SK-N-SH (cell line): ENCODE measurements at regions not wholly inside any gene's neighbourhood (a gene's known extent, or its start where the extent isn't known, plus 50 kb on each side); places are given as distances from the start of the nearest gene placed in this dataset.

Experiments
- CTCF ChIA-PET: fragments of 300-600, 350-600 bp; formaldehyde crosslinking; extraction: SDS; loops from one replicate; lab custom pipeline; 2021; lab: Yijun Ruan, JAX
- POLR2A ChIA-PET: fragments of 350-600 bp; sonication (Branson Sonifier 250); formaldehyde crosslinking; extraction: SDS; loops from one replicate; lab custom pipeline; 2020; ENCODE audit warnings: antibody characterized with exemption, inconsistent platforms; lab: Yijun Ruan, JAX
- DNase-seq: peaks from one replicate; pipeline ENCODE4 v3.0.0; 2012
- H2AFZ ChIP-seq: fragments of 200-600 bp; sonication (generic); 2 replicates; pipeline ENCODE4 v1.8.1; 2016; ENCODE audit warnings: antibody characterized with exemption, mild to moderate bottlenecking, low read depth
- H3F3A ChIP-seq: fragments of 200-600 bp; sonication (generic); replicated peaks from 2 replicates; pipeline ENCODE3; 2016; ENCODE audit warnings: antibody characterized with exemption, mild to moderate bottlenecking; ENCODE audit not compliant: insufficient read depth
- H3K27ac ChIP-seq, 2 experiments: fragments of 200-500 bp in 1 of 2; fragments of 200-600 bp in 1 of 2; sonication (Bioruptor generic) in 1 of 2; sonication (generic), shearing (Covaris generic) in 1 of 2; 2 replicates each; pipeline versions ENCODE4 v1.5.1 to v1.6.1; 2014 to 2016; ENCODE audit warnings: low read depth in 2 of 2, inconsistent platforms in 1 of 2, low read length in 1 of 2, mild to moderate bottlenecking in 1 of 2, mixed read lengths in 1 of 2
- H3K27me3 ChIP-seq: fragments of 200-600 bp; sonication (generic), shearing (Covaris generic); 2 replicates; pipeline ENCODE4 v1.6.1; 2016; ENCODE audit warnings: mixed run types; ENCODE audit not compliant: insufficient read depth
- H3K36me3 ChIP-seq, 2 experiments: fragments of 200-500 bp in 1 of 2; fragments of 200-600 bp in 1 of 2; sonication (Bioruptor generic) in 1 of 2; sonication (generic) in 1 of 2; replicated peaks in 1 of 2; 2 replicates each; pipeline versions ENCODE3 to v1.5.1; 2014 to 2016; ENCODE audit warnings: low read length in 1 of 2, mild to moderate bottlenecking in 1 of 2; ENCODE audit not compliant: insufficient read depth in 2 of 2, control insufficient read depth in 1 of 2
- H3K4me1 ChIP-seq, 2 experiments: fragments of 200-500 bp in 1 of 2; fragments of 200-600 bp in 1 of 2; sonication (Bioruptor generic) in 1 of 2; sonication (generic), shearing (Covaris generic) in 1 of 2; 2 replicates each; pipeline versions ENCODE4 v1.5.1 to v1.6.1; 2014 to 2016; ENCODE audit warnings: low read depth in 1 of 2, low read length in 1 of 2, mixed run types in 1 of 2; ENCODE audit not compliant: insufficient read depth in 2 of 2, control insufficient read depth in 1 of 2
- H3K4me2 ChIP-seq: fragments of 200-600 bp; sonication (generic), shearing (Covaris generic); 2 replicates; pipeline ENCODE4 v1.6.1; 2017; ENCODE audit warnings: mixed run types
- H3K4me3 ChIP-seq, 2 experiments: fragments of 200-500 bp in 1 of 2; fragments of 200-600 bp in 1 of 2; sonication (Bioruptor generic) in 1 of 2; sonication (generic), shearing (Covaris generic) in 1 of 2; 2 replicates each; pipeline versions ENCODE4 v1.5.1 to v1.8.1; 2014 to 2016; ENCODE audit warnings: low read depth in 2 of 2, inconsistent platforms in 1 of 2, low read length in 1 of 2, mild to moderate bottlenecking in 1 of 2, mixed read lengths in 1 of 2, moderate library complexity in 1 of 2
- H3K79me2 ChIP-seq: fragments of 200-600 bp; sonication (generic); 2 replicates; pipeline ENCODE4 v1.8.1; 2017; ENCODE audit warnings: mild to moderate bottlenecking; ENCODE audit not compliant: insufficient read depth
- H3K9ac ChIP-seq: fragments of 200-600 bp; sonication (generic); 2 replicates; pipeline ENCODE4 v1.6.1; 2017; ENCODE audit warnings: mixed run types
- H3K9me2 ChIP-seq: fragments of 200-600 bp; sonication (generic); 2 replicates; pipeline ENCODE4 v1.6.1; 2017; ENCODE audit warnings: mixed run types
- H3K9me3 ChIP-seq: fragments of 200-600 bp; sonication (generic); 2 replicates; pipeline ENCODE4 v1.6.1; 2017; ENCODE audit warnings: mixed run types, mild to moderate bottlenecking, moderate library complexity
- H4K20me1 ChIP-seq: fragments of 200-600 bp; sonication (generic); 2 replicates; pipeline ENCODE4 v1.6.1; 2017; ENCODE audit warnings: mild to moderate bottlenecking, mixed run types; ENCODE audit not compliant: insufficient read depth
- EP300 ChIP-seq, 2 experiments: IDR thresholded peaks; 2 replicates each; pipeline versions ENCODE4 v1.4.0 to v1.6.1; 2012; ENCODE audit warnings: borderline replicate concordance in 1 of 2, low read depth in 1 of 2, low read length in 1 of 2
- EZH2phosphoT487 ChIP-seq: fragments of 200-600 bp; sonication (generic); IDR thresholded peaks from 2 replicates; pipeline ENCODE4 v1.6.1; 2017; ENCODE audit warnings: low read depth, mixed run types, mild to moderate bottlenecking, antibody characterized with exemption, moderate library complexity, borderline replicate concordance
- FOSL2 ChIP-seq: IDR thresholded peaks from 2 replicates; pipeline ENCODE4 v1.4.0; 2012; ENCODE audit warnings: low read depth, mild to moderate bottlenecking, moderate library complexity, borderline replicate concordance
- FOXM1 ChIP-seq: IDR thresholded peaks from 2 replicates; pipeline ENCODE4 v1.4.0; 2012; ENCODE audit warnings: low read depth, mild to moderate bottlenecking
- GABPA ChIP-seq: IDR thresholded peaks from 2 replicates; pipeline ENCODE4 v1.4.0; 2012; ENCODE audit warnings: low read depth, mild to moderate bottlenecking
- GATA2 ChIP-seq: sonication (generic); formaldehyde crosslinking; IDR thresholded peaks from 2 replicates; pipeline ENCODE4 v1.5.0; 2020; ENCODE audit warnings: mild to moderate bottlenecking, missing genetic modification reagents
- MEF2A ChIP-seq: IDR thresholded peaks from 2 replicates; pipeline ENCODE4 v1.4.0; 2012; ENCODE audit warnings: low read depth, borderline replicate concordance
- MXI1 ChIP-seq: IDR thresholded peaks from 2 replicates; pipeline ENCODE4 v1.6.1; 2012; ENCODE audit warnings: mild to moderate bottlenecking, low read depth, low read length, improper control_type of control experiment
- NFIC ChIP-seq: IDR thresholded peaks from 2 replicates; pipeline ENCODE4 v1.4.0; 2012; ENCODE audit warnings: borderline replicate concordance
- NRF1 ChIP-seq: IDR thresholded peaks from 2 replicates; pipeline ENCODE4 v1.6.1; 2012; ENCODE audit warnings: low read depth, mild to moderate bottlenecking, low read length
- POLR2AphosphoS5 ChIP-seq: IDR thresholded peaks from 2 replicates; pipeline ENCODE4 v1.6.1; 2012; ENCODE audit warnings: low read depth, low read length
- RAD21 ChIP-seq: IDR thresholded peaks from 2 replicates; pipeline ENCODE4 v1.6.1; 2012; ENCODE audit warnings: mild to moderate bottlenecking, low read length
- RCOR1 ChIP-seq: fragments of 150-350 bp; IDR thresholded peaks from 2 replicates; pipeline ENCODE4 v1.6.1; 2017; ENCODE audit warnings: antibody characterized with exemption, low read length
- RFX5 ChIP-seq: IDR thresholded peaks from 2 replicates; pipeline ENCODE4 v1.6.1; 2012; ENCODE audit warnings: mild to moderate bottlenecking, improper control_type of control experiment, low read length
- RXRA ChIP-seq: IDR thresholded peaks from 2 replicates; pipeline ENCODE4 v1.4.0; 2012; ENCODE audit warnings: low read depth, mild to moderate bottlenecking, borderline replicate concordance
- TCF12 ChIP-seq: IDR thresholded peaks from 2 replicates; pipeline ENCODE4 v1.4.0; 2012
- TEAD4 ChIP-seq: IDR thresholded peaks from 2 replicates; pipeline ENCODE4 v1.4.0; 2012; ENCODE audit warnings: mild to moderate bottlenecking, borderline replicate concordance; ENCODE audit not compliant: insufficient read depth
- YY1 ChIP-seq: IDR thresholded peaks from 2 replicates; pipeline ENCODE4 v1.4.0; 2012; ENCODE audit warnings: low read depth, mild to moderate bottlenecking
- WGBS: methylation state at CpG from one replicate; pipeline ENCODE4 v1.1.6; 2017; ENCODE audit warnings: low lambda C conversion rate; 5-methylcytosine and 5-hydroxymethylcytosine counted together
- TF ChIP-seq, protein P1 (sequence below): IDR thresholded peaks from 2 replicates; pipeline ENCODE4; 2012
- TF ChIP-seq, protein P2 (sequence below): fragments of 150-350 bp; IDR thresholded peaks from 2 replicates; pipeline ENCODE4 v1.6.1; 2016; ENCODE audit warnings: mild to moderate bottlenecking, low read depth, low read length
- TF ChIP-seq, protein P3 (sequence below): fragments of 150-350 bp; IDR thresholded peaks from 2 replicates; pipeline ENCODE4 v1.6.1; 2017; ENCODE audit warnings: antibody characterized with exemption, low read length, low read depth, borderline replicate concordance

DNA sequence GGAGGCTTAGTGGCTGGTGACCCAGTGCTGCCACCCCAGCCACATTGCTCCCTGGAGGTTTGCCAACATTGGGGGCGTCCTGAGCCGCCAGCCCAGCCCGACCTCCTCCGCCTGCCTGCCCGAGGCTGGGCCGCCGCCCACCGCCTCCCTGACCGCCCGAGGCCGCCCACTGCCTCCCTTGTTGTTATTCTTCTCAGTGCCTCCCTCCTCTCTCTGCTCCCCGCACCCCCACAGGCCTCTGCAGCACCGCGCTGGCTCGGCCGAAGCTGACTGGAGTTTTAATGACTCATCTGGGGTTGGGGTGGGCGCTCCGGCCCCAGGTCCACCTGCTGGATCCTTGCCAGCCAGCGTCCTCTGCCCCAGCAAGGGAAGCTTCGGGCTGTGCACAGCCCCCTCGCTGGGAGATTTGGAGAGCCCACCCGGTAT, 102.5 kb downstream of the RBFOX3 start:
- Histone ChIP-seq H3F3A (no peaks in the 10 kb centered on the region), H4K20me1 (no peaks in the 10 kb centered on the region), H3K79me2 (no peaks in the 10 kb centered on the region), H3K27ac (no peak overlapping the region), H2AFZ (no peak overlapping the region), H3K9me3 (no peaks in the 10 kb centered on the region), H3K36me3 (no peaks in the 10 kb centered on the region), H3K27me3 (no peaks in the 10 kb centered on the region), H3K4me1 (no peaks in the 10 kb centered on the region; a peak in 1 of 4 replicates), H3K9me2 (no peaks in the 10 kb centered on the region), H3K4me3 (no peak overlapping the region), H3K9ac (no peak overlapping the region), H3K4me2 (no peak overlapping the region)
- ChIA-PET POLR2A (no interaction called here), CTCF (interaction anchor here (1.4 to 2.2 kb wide), 3 partner anchors 9 to 104 kb away, joined by 5 to 8 read pairs (median 6); no protein-coding TSS in a partner anchor)
- TF ChIP-seq GATA2 (CRISPR knock-in tag): no peak
- no peak for TF ChIP-seq EZH2phosphoT487
- no peak for TF ChIP-seq NRF1
- TF ChIP-seq NFIC: no peak
- no peak for TF ChIP-seq MXI1
- TF ChIP-seq TCF12: no peak
- TF ChIP-seq GABPA: no peak
- no peak for TF ChIP-seq EP300 (IDR thresholded peaks at IDR 0.05; ENCODE audit: borderline replicate concordance in 1 of 2, low read depth in 1 of 2, low read length in 1 of 2)
- no peak for TF ChIP-seq MEF2A
- no peak for TF ChIP-seq RFX5
- no peak for TF ChIP-seq TEAD4
- TF ChIP-seq YY1: no peak
- DNase-seq: peak; percentile 56
- whole genome bisulfite sequencing: 24% methylated on average over 20 of the region's 22 CpGs

DNA sequence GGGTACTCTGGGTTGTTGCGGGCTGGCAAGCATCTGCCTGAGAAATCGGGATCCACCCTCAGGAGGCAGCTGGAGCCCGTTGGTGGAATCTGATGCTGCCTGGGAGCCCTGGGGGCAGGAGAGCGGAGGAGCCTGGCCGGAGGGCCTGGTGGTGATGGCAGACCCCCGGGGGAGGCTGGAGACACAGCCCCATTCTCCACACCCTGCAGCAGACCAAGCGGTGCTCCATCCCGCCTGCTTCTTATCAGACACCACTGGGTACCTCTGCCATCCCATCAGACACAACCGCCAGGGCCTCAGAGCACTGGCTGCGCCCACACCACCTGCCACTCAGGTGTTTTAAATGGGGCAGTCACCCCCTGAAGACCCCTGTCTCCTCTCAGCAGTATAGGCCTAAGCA, 103.9 kb downstream of the RBFOX3 start:
- H3K36me3 ChIP-seq: no peaks in the 10 kb centered on the region
- no peaks in the 10 kb centered on the region for H3K79me2 ChIP-seq
- no peaks in the 10 kb centered on the region for H3F3A ChIP-seq
- TF ChIP-seq, protein P1, sequence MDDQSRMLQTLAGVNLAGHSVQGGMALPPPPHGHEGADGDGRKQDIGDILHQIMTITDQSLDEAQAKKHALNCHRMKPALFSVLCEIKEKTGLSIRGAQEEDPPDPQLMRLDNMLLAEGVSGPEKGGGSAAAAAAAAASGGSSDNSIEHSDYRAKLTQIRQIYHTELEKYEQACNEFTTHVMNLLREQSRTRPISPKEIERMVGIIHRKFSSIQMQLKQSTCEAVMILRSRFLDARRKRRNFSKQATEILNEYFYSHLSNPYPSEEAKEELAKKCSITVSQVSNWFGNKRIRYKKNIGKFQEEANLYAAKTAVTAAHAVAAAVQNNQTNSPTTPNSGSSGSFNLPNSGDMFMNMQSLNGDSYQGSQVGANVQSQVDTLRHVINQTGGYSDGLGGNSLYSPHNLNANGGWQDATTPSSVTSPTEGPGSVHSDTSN: no peak
- TF ChIP-seq, protein P2, sequence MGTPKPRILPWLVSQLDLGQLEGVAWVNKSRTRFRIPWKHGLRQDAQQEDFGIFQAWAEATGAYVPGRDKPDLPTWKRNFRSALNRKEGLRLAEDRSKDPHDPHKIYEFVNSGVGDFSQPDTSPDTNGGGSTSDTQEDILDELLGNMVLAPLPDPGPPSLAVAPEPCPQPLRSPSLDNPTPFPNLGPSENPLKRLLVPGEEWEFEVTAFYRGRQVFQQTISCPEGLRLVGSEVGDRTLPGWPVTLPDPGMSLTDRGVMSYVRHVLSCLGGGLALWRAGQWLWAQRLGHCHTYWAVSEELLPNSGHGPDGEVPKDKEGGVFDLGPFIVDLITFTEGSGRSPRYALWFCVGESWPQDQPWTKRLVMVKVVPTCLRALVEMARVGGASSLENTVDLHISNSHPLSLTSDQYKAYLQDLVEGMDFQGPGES: no peak
- TF ChIP-seq TEAD4: no peak
- TF ChIP-seq, protein P3, sequence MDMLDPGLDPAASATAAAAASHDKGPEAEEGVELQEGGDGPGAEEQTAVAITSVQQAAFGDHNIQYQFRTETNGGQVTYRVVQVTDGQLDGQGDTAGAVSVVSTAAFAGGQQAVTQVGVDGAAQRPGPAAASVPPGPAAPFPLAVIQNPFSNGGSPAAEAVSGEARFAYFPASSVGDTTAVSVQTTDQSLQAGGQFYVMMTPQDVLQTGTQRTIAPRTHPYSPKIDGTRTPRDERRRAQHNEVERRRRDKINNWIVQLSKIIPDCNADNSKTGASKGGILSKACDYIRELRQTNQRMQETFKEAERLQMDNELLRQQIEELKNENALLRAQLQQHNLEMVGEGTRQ: no peak
- TF ChIP-seq FOXM1: no peak
- no peak for TF ChIP-seq RFX5
- TF ChIP-seq RXRA: no peak
- no peak for TF ChIP-seq NRF1
- no peak for TF ChIP-seq YY1
- TF ChIP-seq POLR2AphosphoS5: no peak
- no peak for TF ChIP-seq NFIC
- no peak for TF ChIP-seq TCF12
- TF ChIP-seq RCOR1: no peak
- TF ChIP-seq MEF2A: no peak
- TF ChIP-seq RAD21: no peak
- TF ChIP-seq FOSL2: no peak
- H3K9me3 ChIP-seq: no peaks in the 10 kb centered on the region
- H3K27me3 ChIP-seq: no peaks in the 10 kb centered on the region
- H2AFZ ChIP-seq: no peak overlapping the region
- 57% methylated on average over 7 of the region's 10 CpGs for WGBS
- no peak overlapping the region for H3K4me3 ChIP-seq
- H3K27ac ChIP-seq: no peak overlapping the region
- H3K4me1 ChIP-seq: no peaks in the 10 kb centered on the region; a peak in 1 of 4 replicates
- ChIA-PET CTCF (interaction anchor here (2.2 kb wide), 1 partner anchor 106 kb away, joined by 8 read pairs; no protein-coding TSS in a partner anchor), POLR2A (no interaction called here)
- no peak overlapping the region for H3K9ac ChIP-seq
- no peaks in the 10 kb centered on the region for H3K9me2 ChIP-seq
- H4K20me1 ChIP-seq: no peaks in the 10 kb centered on the region
- DNase-seq: no peak
- no peak overlapping the region for H3K4me2 ChIP-seq
